SK-N-MC (cell line): ENCODE measurements at regions not wholly inside any gene's neighbourhood (a gene's known extent, or its start where the extent isn't known, plus 50 kb on each side); places are given as distances from the start of the nearest gene placed in this dataset.

Experiments
- DNase-seq: peaks from one replicate; pipeline ENCODE4 v3.0.0-alpha.2; 2011; ENCODE audit warnings: low read depth, low spot score
- H3K27ac ChIP-seq: fragments of 200-600 bp; sonication (generic); 2 replicates; pipeline ENCODE4 v1.5.1; 2016; ENCODE audit warnings: mixed run types
- H3K36me3 ChIP-seq: fragments of 200-600 bp; sonication (generic); 2 replicates; pipeline ENCODE4 v1.6.1; 2017; ENCODE audit warnings: antibody characterized with exemption, low read length, mixed read lengths; ENCODE audit not compliant: insufficient read depth
- H3K4me3 ChIP-seq: fragments of 200-600 bp; sonication (generic); 2 replicates; pipeline ENCODE4 v1.5.1; 2016
- H3K9ac ChIP-seq: fragments of 200-600 bp; sonication (generic); 2 replicates; pipeline ENCODE4 v1.8.0; 2017; ENCODE audit warnings: mixed run types, mixed read lengths; ENCODE audit not compliant: insufficient read length
- H3K9me3 ChIP-seq: fragments of 200-600 bp; sonication (generic); 2 replicates; pipeline ENCODE4 v1.6.1; 2017; ENCODE audit warnings: low read depth, mild to moderate bottlenecking, antibody characterized with exemption, low read length, moderate library complexity, mixed read lengths
- EZH2 ChIP-seq: fragments of 200-600 bp; sonication (generic); IDR thresholded peaks from one replicate; pipeline ENCODE4 v1.6.1; 2017; ENCODE audit warnings: antibody characterized with exemption
- FOXP2 ChIP-seq: optimal IDR thresholded peaks from 2 replicates; pipeline ENCODE3; 2011; ENCODE audit warnings: mild to moderate bottlenecking, moderate library complexity; ENCODE audit not compliant: insufficient read depth; ENCODE audit errors: extremely low read length, control extremely low read depth
- POLR2AphosphoS5 ChIP-seq: IDR thresholded peaks from 2 replicates; pipeline ENCODE4 v1.6.1; 2012; ENCODE audit warnings: mild to moderate bottlenecking, low read depth, low read length, borderline replicate concordance

DNA sequence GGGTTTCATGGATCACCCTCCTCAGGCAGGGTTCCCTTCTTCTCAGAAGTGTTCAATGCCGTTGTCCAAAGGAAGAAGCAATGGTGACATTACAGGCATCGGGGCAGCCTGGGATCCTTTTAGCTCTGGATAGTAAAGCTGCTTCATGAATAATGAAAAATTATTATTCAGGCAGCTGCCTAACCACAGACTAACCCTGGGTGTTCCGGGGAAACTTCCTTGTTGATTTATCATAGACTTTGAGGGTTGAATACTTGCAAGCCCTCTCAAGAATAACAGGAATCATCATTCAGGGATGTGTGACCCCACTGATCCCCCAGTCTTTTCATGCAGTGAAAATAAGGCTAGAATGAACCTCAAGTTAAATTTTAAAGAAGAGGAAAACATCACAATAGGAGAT lies 419.4 kb downstream of the MEIS1 start:
- H3K9ac ChIP-seq: no peak overlapping the region
- no peak for DNase-seq
- TF ChIP-seq EZH2: no peak
- TF ChIP-seq POLR2AphosphoS5: no peak
- no peak for TF ChIP-seq FOXP2
- no peak overlapping the region for H3K4me3 ChIP-seq
- no peak overlapping the region for H3K27ac ChIP-seq
- no peaks in the 10 kb centered on the region for H3K36me3 ChIP-seq
- no peaks in the 10 kb centered on the region for H3K9me3 ChIP-seq

DNA sequence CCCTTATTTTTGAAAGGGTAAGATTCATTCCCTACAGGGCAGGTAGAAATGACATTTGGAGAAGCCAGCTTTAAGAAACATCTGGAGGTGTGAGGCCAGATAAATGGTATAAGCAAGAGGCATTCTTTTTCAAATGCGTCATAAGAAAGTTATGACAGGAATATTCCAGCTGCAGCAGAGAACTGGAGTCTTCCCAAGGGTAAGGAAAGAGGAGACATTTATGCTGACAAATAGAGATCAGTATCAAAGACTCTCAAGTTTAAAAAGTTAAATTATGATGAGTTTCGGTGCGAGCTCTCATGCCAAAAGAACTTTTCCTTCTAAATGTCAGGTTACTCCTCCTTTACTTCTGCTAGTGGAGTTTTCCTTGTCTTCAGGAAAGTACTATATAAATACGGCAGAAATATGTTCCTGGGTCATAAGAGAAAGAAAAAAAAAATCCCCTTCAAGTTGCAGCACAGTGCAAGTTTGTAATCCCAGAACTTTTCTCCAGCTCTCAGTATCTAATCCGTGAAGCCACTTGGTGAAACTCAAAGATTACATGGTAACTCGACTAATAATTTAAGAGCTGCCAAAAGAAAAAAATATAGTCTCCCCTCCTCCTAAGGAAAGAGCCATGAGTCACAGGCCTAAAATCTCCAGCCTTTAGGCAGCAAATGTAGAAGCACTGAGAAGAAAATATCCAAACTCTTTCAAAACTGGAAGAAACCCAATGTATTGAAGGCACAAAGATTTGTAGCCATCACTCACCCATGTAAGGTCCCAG lies 428.1 kb downstream of the MEIS1 start:
- DNase-seq: no peak
- TF ChIP-seq POLR2AphosphoS5 (no peak), EZH2 (no peak), FOXP2 (no peak)
- Histone ChIP-seq H3K4me3 (no peak overlapping the region), H3K9ac (no peak overlapping the region), H3K36me3 (no peaks in the 10 kb centered on the region), H3K9me3 (no peaks in the 10 kb centered on the region), H3K27ac (peak overlapping the region; percentile 11)

DNA sequence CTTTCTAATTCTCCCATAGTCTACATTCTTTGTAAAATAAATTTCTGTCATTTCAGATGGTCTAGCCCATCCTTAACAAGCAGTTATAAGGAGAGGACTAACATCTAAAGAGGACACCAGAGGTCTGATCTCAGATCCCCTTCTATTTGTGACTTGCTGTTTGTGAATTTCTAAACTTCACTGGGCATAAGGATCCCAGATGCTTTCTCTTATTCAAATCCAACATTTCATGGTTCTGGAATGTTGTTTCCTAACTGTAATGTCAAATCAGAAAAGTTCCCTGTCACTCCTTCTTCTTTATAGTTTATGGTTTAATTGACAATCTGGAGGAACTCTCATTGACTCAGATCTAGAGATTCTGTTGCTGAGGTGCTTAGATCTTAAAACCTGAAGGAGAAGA lies 430.2 kb downstream of the MEIS1 start:
- no peak overlapping the region for H3K27ac ChIP-seq
- H3K9me3 ChIP-seq: no peaks in the 10 kb centered on the region
- TF ChIP-seq FOXP2 (no peak), POLR2AphosphoS5 (no peak), EZH2 (no peak)
- no peak for DNase-seq
- no peak overlapping the region for H3K9ac ChIP-seq
- no peaks in the 10 kb centered on the region for H3K36me3 ChIP-seq
- H3K4me3 ChIP-seq: no peak overlapping the region

DNA sequence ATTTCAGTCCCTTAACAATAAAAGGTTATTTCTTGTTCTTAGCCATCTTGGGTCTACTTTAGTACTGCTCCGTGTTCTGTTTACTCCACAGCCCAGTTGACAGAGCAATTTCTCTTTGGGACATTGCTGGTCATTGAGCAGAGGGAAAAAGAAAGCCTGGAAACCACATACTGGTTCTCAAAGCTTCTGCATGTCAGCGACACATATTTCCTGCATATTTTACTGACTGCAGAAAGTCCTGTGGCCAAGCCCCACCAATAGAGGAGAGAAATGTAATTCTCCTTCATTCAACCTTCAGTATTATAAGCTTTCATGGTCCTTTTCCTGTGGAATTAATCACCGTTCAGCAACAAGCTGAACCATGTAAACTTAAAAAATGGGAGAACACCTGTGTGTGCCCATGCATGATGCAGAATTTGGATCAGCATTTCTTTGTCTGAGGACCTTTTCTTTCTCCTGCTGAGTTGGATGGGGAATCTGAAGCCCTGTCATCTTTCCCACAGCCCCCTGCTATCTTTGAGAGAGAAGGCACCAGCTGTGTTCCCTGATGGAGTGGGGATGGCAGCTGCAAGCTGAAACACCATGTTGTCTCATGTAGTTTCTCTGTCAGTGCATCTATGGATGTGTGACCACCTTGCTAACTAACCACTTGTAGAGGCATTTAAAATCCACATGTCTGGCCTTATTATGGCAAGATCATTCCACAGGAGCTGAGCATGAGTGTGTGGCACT lies 431.6 kb downstream of the MEIS1 start:
- DNase-seq: no peak
- no peak for TF ChIP-seq FOXP2
- no peak for TF ChIP-seq POLR2AphosphoS5
- no peak for TF ChIP-seq EZH2
- H3K27ac ChIP-seq: no peak overlapping the region
- H3K9me3 ChIP-seq: no peaks in the 10 kb centered on the region
- H3K9ac ChIP-seq: no peak overlapping the region
- no peak overlapping the region for H3K4me3 ChIP-seq
- no peaks in the 10 kb centered on the region for H3K36me3 ChIP-seq

DNA sequence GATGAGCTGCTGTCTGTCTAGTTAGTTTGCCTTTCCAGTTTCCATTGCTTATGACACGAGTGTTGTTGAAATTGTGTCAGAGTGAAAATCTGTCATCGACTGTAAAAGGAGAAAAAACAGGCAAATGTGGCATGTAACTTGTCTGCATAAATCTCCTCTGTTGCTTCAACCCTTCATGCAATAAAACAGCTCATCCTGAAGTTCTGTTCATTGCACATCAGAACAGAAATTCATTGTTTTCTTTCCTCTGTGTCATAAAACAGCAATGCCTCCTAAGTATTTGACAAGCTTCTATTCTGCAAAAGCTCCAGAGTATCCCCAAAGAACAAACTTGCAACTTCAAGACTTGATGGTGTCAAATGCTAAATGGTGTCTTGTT lies 432.1 kb downstream of the MEIS1 start:
- Histone ChIP-seq H3K36me3 (no peaks in the 10 kb centered on the region), H3K27ac (no peak overlapping the region), H3K9me3 (no peaks in the 10 kb centered on the region), H3K4me3 (no peak overlapping the region), H3K9ac (no peak overlapping the region)
- DNase-seq: no peak
- TF ChIP-seq EZH2: no peak
- TF ChIP-seq POLR2AphosphoS5: no peak
- no peak for TF ChIP-seq FOXP2

DNA sequence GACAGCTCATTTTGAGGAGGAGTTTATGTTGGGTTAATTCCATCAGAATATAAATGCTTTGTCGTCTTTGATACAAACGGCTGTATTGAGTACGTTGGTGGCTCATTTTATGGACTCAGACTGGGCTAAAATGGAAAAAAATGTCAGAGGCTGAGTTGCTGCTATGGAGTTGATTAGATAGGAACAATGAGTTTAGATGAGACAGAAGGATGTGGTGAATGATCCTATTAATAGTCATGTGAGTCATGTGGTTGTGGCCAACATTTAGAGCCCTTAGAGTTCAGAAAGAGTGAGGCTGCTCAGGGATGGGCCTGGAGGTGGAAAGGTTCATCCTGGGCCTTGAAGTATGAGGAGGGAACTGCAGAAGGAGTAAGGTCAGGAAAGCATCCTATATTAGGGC lies 434.2 kb downstream of the MEIS1 start:
- Histone ChIP-seq H3K9ac (no peak overlapping the region), H3K36me3 (no peaks in the 10 kb centered on the region), H3K4me3 (no peak overlapping the region), H3K9me3 (no peaks in the 10 kb centered on the region), H3K27ac (no peak overlapping the region)
- TF ChIP-seq POLR2AphosphoS5: no peak
- TF ChIP-seq EZH2: no peak
- TF ChIP-seq FOXP2: no peak
- no peak for DNase-seq

DNA sequence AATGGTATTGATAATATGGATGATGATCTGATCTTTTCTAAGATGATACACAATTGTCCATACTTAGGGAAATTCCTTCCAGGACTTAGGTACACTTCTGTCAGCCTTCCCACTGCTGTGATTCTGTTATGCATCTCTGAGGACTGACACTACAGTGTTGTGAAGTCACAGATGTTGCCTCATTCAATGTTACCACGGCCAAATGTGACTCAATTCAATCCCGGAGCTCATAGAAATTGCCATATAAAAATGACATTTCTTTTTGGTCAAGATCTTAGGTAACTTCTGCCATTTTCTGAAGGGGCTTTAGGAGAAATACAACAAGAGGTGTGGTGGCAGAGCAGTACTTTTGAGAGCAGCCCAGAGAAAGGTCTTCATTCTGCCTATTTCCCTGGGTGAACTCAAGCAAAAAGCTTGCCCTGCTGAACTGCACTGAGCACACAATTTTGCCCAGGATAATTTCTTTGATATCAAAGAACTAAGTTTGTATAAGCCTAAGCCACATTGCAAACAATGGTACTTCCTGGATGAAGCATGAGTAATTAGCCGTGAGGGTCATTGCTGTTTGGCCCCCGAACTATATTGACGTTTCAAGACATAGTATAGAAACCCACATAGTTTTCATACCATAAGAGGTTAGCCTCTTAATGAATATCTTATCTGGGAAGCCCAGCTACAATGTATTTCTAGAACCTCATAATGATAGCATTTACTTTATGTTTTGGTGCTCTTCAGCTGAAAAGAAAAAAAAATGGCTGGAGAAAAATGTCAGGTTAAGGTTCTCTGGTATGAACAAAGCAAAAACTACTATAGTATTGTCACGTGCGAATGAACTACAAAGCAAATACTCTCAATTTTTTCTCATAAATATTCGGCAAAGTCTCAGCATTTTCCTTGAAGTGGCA lies 437.4 kb downstream of the MEIS1 start:
- Histone ChIP-seq H3K36me3 (no peaks in the 10 kb centered on the region), H3K4me3 (peak overlapping the region; percentile 71), H3K9ac (peak overlapping the region; percentile 92), H3K27ac (peak overlapping the region; percentile 100), H3K9me3 (no peaks in the 10 kb centered on the region)
- TF ChIP-seq FOXP2 (no peak), EZH2 (no peak), POLR2AphosphoS5 (no peak)
- no peak for DNase-seq
